H1 (cell line): ENCODE measurements at regions not wholly inside any gene's neighbourhood (a gene's known extent, or its start where the extent isn't known, plus 50 kb on each side); places are given as distances from the start of the nearest gene placed in this dataset.

Experiments used
- CREB1 ChIP-seq: IDR thresholded peaks from 2 replicates; pipeline ENCODE4 v1.6.1; 2012; ENCODE audit warnings: inconsistent platforms

DNA sequence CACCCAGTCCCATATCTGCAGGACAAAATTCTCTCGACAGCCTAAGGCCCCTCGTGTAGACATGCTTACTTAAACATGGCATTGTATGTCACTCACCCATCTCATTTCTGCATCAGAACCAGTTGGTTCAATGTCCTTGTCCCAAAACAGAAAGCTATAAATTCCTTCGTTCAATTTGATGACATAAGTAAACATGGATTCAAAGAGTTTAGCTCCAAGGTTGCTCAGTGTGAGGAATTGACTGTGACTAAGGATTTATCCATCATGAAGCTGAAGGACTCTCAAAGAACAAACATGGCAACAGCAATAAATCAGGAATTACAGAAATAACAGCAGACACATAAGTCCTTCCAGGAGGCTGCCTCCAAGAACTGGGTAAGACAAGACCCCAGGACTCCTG lies 237.2 kb downstream of the TOMM20 start (continued):
- no peak for TF ChIP-seq CREB1
- TF ChIP-seq, all 59 proteins: peak for 0
